Hematopoietic multipotent progenitor cell treated with erythropoietin and hydrocortisone succinate and interleukin-3 and kit ligand, for 15 days (in vitro differentiated cells): ENCODE measurements at regions not wholly inside any gene's neighbourhood (a gene's known extent, or its start where the extent isn't known, plus 50 kb on each side); places are given as distances from the start of the nearest gene placed in this dataset.

Source experiments
- DNase-seq: peaks from one replicate; pipeline ENCODE4 v3.0.0-alpha.2; 2015; ENCODE audit warnings: low spot score

GRCh38 chr12:127268706-127269425 is 998.1 kb upstream of the TMEM132C start:
- DNase-seq, result no peak

DNA sequence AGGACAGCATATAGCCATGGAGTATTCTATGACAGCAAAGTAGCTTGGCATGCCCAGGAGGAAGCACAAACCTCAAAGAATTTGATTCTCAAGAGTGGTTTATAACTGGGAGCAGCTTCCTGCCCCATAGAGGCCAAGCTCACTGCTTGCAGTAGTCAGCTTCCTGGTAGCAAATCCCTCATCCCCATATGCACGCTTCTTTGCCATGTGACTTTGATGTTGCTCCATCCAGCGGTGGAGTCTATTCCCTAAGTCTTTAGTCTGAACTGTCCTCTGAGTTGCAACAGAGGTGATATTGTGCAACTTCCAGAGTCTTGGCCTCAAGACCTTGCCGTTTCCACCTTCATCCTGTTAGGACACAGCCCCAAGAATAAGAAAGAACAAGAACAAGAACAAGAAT is 996.8 kb upstream of the TMEM132C start:
- DNase-seq, result no peak

- no peak for DNase-seq
Measured at GRCh38 chr12:127271776-127272175, 995.2 kb upstream of the TMEM132C start.

GRCh38 chr12:127272864-127273263 is 994.1 kb upstream of the TMEM132C start:
- no peak for DNase-seq

DNA sequence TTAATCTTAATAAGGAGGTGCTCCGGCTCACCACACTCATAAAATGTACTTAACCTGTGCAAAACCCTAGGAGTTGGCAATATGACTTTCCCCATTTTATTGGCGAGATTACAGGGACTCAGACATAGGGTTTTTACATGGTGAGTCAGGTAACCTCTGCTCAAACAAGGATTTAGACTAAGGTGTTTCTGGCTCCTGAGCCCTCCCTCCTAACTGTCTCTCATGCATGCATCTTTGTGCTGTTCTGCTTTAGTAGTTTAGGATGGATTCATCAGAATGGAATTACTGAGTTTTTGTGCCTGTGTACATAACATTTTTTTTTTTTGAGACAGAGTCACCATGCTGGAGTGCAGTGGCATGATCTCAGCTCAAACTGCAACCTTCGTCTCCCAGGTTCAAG is 993.3 kb upstream of the TMEM132C start:
- DNase-seq, result no peak

GRCh38 chr12:127275416-127275815 is 991.6 kb upstream of the TMEM132C start:
- no peak for DNase-seq

- DNase-seq, result no peak
Measured at GRCh38 chr12:127277882-127278281, 989.1 kb upstream of the TMEM132C start.

GRCh38 chr12:127278351-127278750 is 988.6 kb upstream of the TMEM132C start:
- DNase-seq, result no peak

DNA sequence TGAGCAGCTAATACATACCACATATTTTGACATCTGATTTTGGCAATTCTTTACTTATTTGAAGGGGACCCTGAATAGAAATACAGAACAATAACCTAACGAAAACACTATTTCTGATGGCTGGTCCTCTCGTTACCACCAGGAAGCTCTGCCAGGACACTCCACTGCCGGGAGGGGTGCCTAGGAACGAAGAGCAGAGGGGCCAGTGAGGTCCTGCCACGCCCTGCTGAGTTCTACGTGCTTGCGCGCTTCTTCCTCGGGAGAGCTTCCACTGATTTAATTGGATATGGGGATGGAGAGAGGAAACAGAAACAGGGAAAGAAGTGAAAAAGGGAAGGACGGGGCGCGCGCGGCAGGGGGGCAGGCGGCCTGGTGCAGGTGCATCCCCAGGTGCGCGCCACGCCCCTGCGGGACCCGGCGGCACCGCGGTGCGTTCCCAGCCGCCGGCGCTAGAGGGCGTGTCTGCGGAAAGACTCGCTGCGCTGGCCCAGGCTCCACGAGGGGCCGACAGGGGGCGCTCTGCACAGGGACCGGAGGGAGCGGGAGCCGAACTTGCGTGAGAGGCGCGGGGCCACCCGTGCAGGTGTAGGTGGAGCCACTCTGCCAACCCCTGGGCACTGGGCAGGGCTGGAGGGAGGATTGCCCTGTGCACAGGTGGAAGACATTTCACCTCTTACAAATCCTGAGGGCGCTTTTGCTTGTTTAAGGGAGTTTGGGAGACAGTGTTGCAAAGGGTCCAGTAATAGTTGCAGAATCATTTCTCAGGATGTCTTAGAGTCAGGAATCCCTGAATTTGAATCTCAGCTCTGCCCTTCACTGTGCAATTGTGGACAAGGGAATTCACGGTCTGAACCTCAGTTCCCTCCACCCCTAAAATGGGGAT is 986.3 kb upstream of the TMEM132C start:
- DNase-seq, result peak; percentile 69

- no peak for DNase-seq
Measured at GRCh38 chr12:127282786-127283565, 984.0 kb upstream of the TMEM132C start.

DNA sequence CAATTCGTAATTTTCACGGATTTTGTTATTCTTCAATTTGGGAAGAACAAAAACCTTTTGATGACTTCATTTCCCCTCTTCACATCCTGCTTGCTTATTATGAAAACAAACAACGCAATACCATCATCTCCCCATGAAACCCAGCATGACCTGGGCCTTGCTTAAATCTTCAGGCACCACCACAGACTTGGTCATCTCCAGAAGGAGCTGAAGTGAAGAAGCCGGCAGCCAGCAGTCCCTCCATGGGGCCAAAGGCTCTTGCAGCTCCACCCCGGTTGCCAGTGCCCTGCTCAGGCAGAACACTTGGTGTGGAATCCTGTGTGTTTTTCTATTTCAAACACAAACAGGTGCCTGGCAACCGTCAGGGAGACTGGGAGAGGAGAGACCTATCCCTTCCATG is 982.9 kb upstream of the TMEM132C start:
- no peak for DNase-seq

GRCh38 chr12:127284870-127285431 is 982.0 kb upstream of the TMEM132C start:
- no peak for DNase-seq

GRCh38 chr12:127286281-127286680 is 980.7 kb upstream of the TMEM132C start:
- no peak for DNase-seq

DNA sequence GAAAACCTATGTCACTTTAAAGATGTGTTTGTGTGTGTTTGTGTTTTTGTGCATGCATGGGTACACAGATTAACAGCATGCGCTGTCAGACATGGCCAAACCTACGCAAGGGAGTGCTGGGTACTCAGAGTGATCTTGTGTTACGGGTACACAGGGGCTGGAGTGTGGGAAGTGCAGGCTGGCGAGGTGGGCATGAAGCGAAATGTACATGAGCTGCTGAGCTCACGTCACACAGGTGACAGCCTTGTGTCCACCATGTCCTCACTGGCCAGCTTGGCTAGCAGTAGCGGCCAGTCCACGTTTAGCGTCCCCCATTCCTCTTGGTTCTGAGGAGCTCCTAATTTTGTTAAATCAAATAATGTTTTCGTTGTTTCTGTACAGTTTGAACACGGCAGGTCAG is 979.7 kb upstream of the TMEM132C start:
- no peak for DNase-seq

DNA sequence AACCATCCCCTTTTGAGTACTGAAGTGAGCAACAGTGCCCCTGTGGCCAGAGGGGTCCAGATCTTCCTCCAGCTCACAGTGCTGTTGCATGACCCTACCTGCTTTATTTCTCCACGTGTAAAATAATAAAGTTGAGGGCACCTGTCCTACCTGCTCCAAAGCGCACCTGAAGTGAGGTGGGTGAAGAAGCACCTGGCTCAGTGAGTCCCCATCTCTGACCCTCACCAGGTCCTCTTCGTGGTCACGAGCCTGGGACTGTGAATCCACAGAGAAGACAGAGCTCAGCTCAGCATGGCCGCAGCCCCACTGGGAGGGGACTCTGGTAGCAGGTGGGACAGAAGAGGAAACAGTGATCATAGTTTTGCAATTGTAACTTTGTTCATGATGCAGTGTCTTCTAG is 976.7 kb upstream of the TMEM132C start:
- DNase-seq, result no peak

GRCh38 chr12:127292736-127293135 is 974.2 kb upstream of the TMEM132C start:
- no peak for DNase-seq

DNA sequence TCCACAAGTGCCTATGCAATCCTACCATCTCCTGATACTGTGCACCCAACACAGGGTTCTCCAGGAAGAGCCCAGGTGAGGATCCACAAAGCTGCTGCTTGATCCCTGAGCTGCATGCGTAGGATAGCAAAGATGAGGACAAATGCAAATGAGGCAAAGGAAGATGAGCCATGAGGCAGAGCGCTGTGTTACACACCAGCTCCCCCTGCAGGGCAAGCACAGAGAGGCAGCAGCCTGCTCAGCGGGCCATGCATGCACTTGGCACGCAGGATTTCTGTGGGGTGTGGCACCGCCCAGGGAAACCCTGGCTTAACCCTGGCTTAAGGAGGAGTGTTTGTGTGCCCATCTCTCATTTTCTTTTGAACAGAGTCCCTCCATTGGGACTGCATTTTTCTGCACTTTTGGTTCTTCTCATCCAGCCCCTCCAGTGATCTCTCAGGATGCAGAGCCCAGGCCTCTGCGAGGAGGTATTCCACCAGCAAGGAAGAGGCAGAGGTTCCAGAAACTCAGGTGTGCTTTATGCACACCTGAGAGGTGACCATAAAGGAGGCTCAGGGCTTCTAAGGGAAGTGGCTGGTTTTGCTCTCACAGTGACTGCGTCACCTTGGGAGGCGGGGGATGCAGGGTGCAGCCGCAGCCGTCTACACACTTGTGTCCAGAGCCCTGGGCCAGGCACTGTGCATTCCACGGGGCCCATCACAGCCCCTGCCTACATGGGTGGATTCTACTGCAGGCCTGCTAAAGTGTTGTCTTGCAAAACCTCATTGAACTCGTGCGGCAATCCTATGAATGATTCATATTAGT is 973.3 kb upstream of the TMEM132C start:
- peak; percentile 10 for DNase-seq

GRCh38 chr12:127294651-127295210 is 972.2 kb upstream of the TMEM132C start:
- no peak for DNase-seq

GRCh38 chr12:127295630-127296029 is 971.3 kb upstream of the TMEM132C start:
- no peak for DNase-seq

GRCh38 chr12:127296591-127296990 is 970.4 kb upstream of the TMEM132C start:
- no peak for DNase-seq

DNA sequence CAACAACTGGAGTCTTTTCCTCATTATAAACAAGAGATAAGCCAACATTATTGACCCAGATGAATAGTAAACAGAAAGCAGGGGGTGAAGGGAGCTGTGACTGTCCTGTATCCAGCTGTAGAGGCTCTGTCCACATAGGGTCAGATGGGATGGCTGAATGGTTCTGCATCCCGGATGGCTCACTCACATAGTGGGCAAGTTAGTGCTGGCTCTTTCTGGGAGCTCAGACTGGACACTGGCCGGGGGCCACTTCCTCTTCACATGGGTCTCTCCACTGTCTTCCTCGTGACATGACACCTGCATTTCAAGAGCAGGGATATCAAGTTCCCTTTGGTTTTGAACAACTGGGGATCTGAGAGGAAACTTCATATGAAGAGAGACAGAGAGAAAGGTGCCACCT is 969.6 kb upstream of the TMEM132C start:
- no peak for DNase-seq
